HEK293 (cell line): ENCODE measurements at regions not wholly inside any gene's neighbourhood (a gene's known extent, or its start where the extent isn't known, plus 50 kb on each side); places are given as distances from the start of the nearest gene placed in this dataset.

Source experiments
- CTCF ChIA-PET: fragments of 350-600 bp; formaldehyde crosslinking; extraction: SDS; loops from one replicate; lab custom pipeline; 2021; ENCODE audit warnings: antibody characterized with exemption; lab: Yijun Ruan, JAX
- POLR2A ChIA-PET: fragments of 300-600 bp; formaldehyde crosslinking; extraction: SDS; loops from one replicate; lab custom pipeline; 2020; ENCODE audit warnings: antibody characterized with exemption, inconsistent platforms; lab: Yijun Ruan, JAX
- H3K27ac ChIP-seq: fragments of 200-500 bp; sonication (Bioruptor generic); 2 replicates; pipeline ENCODE4 v1.5.1; 2014; ENCODE audit warnings: low read depth, low read length, control low read depth, inconsistent platforms; ENCODE audit errors: extremely low read depth
- H3K36me3 ChIP-seq, 2 experiments: fragments of 200-500 bp in 1 of 2; sonication (Bioruptor generic) in 1 of 2; 1 replicate in 1 of 2; 2 replicates in 1 of 2; pipeline ENCODE4 v1.5.1; 2014 to 2017; ENCODE audit warnings: inconsistent platforms in 2 of 2, low read length in 2 of 2; ENCODE audit not compliant: control insufficient read depth in 2 of 2, insufficient read depth in 1 of 2
- H3K4me1 ChIP-seq: fragments of 200-500 bp; sonication (Bioruptor generic); 2 replicates; pipeline ENCODE4 v1.5.1; 2014; ENCODE audit warnings: mild to moderate bottlenecking, low read length, inconsistent platforms; ENCODE audit not compliant: control insufficient read depth, insufficient read depth
- H3K4me3 ChIP-seq: 2 replicates; pipeline ENCODE4 v1.5.1; 2011; ENCODE audit warnings: low read depth, mild to moderate bottlenecking, control low read depth, low read length, moderate library complexity
- H3K9me3 ChIP-seq: fragments of 200-500 bp; sonication (Bioruptor generic); 2 replicates; pipeline ENCODE4 v1.5.1; 2014; ENCODE audit warnings: low read depth, low read length, inconsistent platforms; ENCODE audit not compliant: control insufficient read depth, insufficient read depth
- REPIN1 ChIP-seq: fragments of 450-650 bp; formaldehyde crosslinking; IDR thresholded peaks from 2 replicates; pipeline ENCODE4 v1.5.1; 2017; ENCODE audit warnings: missing biosample characterization, missing genetic modification characterization, low read depth
- SCRT2 ChIP-seq: fragments of 450-650 bp; formaldehyde crosslinking; IDR thresholded peaks from 2 replicates; pipeline ENCODE4 v1.5.1; 2016; ENCODE audit warnings: missing biosample characterization, missing genetic modification characterization
- SETDB1 ChIP-seq: IDR thresholded peaks from one replicate; pipeline ENCODE4 v1.6.1; 2017; ENCODE audit warnings: mild to moderate bottlenecking, low read length, moderate library complexity, mixed read lengths; ENCODE audit not compliant: insufficient read length
- SP3 ChIP-seq: fragments of 450-650 bp; formaldehyde crosslinking; IDR thresholded peaks from 2 replicates; pipeline ENCODE4 v1.5.1; 2016; ENCODE audit warnings: missing biosample characterization, missing genetic modification characterization
- ZIC2 ChIP-seq: fragments of 450-650 bp; formaldehyde crosslinking; IDR thresholded peaks from 2 replicates; pipeline ENCODE4 v1.5.1; 2016; ENCODE audit warnings: missing biosample characterization, missing genetic modification characterization
- ZNF112 ChIP-seq: fragments of 450-650 bp; formaldehyde crosslinking; IDR thresholded peaks from 2 replicates; pipeline ENCODE4 v1.5.0; 2017; ENCODE audit warnings: missing biosample characterization, missing genetic modification characterization
- ZNF138 ChIP-seq: fragments of 450-650 bp; formaldehyde crosslinking; IDR thresholded peaks from 2 replicates; pipeline ENCODE4 v1.5.1; 2016; ENCODE audit warnings: missing biosample characterization, missing genetic modification characterization, borderline replicate concordance
- ZNF146 ChIP-seq: fragments of 450-650 bp; formaldehyde crosslinking; IDR thresholded peaks from 2 replicates; pipeline ENCODE4 v1.5.1; 2016; ENCODE audit warnings: missing biosample characterization, missing genetic modification characterization
- ZNF423 ChIP-seq: fragments of 450-650 bp; formaldehyde crosslinking; IDR thresholded peaks from 2 replicates; pipeline ENCODE4 v1.5.1; 2016; ENCODE audit warnings: missing biosample characterization, missing genetic modification characterization
- ZNF623 ChIP-seq: fragments of 450-650 bp; formaldehyde crosslinking; IDR thresholded peaks from 2 replicates; pipeline ENCODE4 v1.5.1; 2016; ENCODE audit warnings: missing biosample characterization, missing genetic modification characterization
- ZNF664 ChIP-seq: fragments of 450-650 bp; formaldehyde crosslinking; IDR thresholded peaks from 2 replicates; pipeline ENCODE4 v1.5.1; 2016; ENCODE audit warnings: missing biosample characterization, missing genetic modification characterization
- ZNF677 ChIP-seq: fragments of 450-650 bp; IDR thresholded peaks from 2 replicates; pipeline ENCODE4 v1.5.0; 2018; ENCODE audit warnings: missing biosample characterization, mild to moderate bottlenecking, missing genetic modification characterization, moderate library complexity
- ZXDB ChIP-seq: fragments of 450-650 bp; formaldehyde crosslinking; IDR thresholded peaks from 2 replicates; pipeline ENCODE4 v1.5.1; 2016; ENCODE audit warnings: missing biosample characterization, missing genetic modification characterization
- TF ChIP-seq, protein P1 (sequence below): fragments of 450-650 bp; formaldehyde crosslinking; IDR thresholded peaks from 2 replicates; pipeline ENCODE4 v1.5.1; 2016; ENCODE audit warnings: missing biosample characterization, missing genetic modification characterization, low read depth
- TF ChIP-seq, protein P2 (sequence below): fragments of 450-650 bp; formaldehyde crosslinking; IDR thresholded peaks from 2 replicates; pipeline ENCODE4 v1.5.1; 2016; ENCODE audit warnings: missing biosample characterization, missing genetic modification characterization, low read depth
- TF ChIP-seq, protein P3 (sequence below): fragments of 450-650 bp; IDR thresholded peaks from 2 replicates; pipeline ENCODE4 v1.5.1; 2018; ENCODE audit warnings: missing biosample characterization, mild to moderate bottlenecking, missing genetic modification characterization
- TF ChIP-seq, protein P4 (sequence below): fragments of 450-650 bp; formaldehyde crosslinking; IDR thresholded peaks from 2 replicates; pipeline ENCODE4 v1.5.1; 2016; ENCODE audit warnings: missing biosample characterization, missing genetic modification characterization
- TF ChIP-seq, protein P5 (sequence below): fragments of 450-650 bp; formaldehyde crosslinking; IDR thresholded peaks from 2 replicates; pipeline ENCODE4 v1.5.1; 2016; ENCODE audit warnings: missing biosample characterization, missing genetic modification characterization

DNA sequence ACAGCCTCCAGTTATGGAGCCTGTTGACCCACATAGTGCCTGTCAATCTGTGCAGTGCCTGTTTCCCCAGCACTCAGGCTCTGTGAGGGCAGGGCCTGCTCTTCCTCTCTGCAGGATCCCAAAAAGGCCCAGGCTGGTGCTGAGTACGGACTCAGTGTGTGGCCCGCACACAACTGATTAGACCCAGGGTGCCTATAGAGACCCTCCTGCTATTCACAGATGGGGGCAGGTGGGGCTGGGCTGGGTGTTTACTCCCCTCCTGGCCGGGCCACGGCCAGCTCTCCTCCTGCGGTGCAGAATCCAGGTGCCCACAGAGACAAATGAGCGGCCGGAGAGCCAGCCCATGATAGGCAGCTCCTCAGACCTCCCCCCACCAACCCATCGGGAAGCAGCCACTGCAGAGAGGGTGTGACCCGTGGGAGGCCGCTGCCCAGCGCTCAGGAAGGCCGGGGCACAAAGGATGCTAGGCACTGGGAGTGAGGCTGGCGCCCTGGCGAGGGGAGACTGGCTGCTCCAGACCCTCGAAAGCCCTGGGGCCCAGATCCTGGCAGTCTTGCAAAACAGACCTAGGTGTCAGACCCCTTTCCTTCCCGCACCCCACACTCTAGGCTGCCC lies 239.0 kb downstream of the CTTN start:
- ChIA-PET CTCF (no interaction called here), POLR2A (no interaction called here)

DNA sequence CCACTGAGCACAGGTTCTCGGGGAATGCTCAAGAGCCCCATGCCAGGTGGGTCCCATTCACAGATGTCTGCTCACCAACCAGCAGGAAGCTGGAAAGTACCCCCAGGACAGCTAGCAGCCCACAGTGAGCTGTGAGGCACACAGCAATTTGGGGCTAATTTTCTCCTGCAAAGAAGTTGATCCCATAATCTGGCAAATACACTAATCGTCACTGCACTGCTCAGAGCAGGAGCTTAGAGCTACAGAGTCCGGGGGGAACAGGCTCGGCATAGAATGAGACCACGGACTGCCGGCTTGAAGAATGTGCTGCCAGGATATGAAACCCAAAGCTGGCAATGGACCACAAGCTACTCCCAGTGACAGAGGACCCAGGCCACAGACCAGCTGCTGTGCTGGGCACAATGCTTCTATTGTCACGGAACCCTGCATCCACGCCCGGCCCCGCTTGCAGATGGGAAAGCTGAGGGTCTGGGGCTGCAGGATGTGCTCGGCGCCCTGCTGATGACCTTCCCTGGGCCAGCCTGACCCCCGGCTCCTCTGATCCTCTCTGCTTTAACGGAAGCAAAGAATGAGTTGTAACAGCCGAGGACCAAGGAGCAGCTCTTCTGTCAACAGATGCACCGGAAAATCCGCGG lies 239.7 kb downstream of the CTTN start:
- TF ChIP-seq, protein P1, sequence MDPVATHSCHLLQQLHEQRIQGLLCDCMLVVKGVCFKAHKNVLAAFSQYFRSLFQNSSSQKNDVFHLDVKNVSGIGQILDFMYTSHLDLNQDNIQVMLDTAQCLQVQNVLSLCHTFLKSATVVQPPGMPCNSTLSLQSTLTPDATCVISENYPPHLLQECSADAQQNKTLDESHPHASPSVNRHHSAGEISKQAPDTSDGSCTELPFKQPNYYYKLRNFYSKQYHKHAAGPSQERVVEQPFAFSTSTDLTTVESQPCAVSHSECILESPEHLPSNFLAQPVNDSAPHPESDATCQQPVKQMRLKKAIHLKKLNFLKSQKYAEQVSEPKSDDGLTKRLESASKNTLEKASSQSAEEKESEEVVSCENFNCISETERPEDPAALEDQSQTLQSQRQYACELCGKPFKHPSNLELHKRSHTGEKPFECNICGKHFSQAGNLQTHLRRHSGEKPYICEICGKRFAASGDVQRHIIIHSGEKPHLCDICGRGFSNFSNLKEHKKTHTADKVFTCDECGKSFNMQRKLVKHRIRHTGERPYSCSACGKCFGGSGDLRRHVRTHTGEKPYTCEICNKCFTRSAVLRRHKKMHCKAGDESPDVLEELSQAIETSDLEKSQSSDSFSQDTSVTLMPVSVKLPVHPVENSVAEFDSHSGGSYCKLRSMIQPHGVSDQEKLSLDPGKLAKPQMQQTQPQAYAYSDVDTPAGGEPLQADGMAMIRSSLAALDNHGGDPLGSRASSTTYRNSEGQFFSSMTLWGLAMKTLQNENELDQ (tag by site-specific recombination) = no peak
- TF ChIP-seq, protein P2, sequence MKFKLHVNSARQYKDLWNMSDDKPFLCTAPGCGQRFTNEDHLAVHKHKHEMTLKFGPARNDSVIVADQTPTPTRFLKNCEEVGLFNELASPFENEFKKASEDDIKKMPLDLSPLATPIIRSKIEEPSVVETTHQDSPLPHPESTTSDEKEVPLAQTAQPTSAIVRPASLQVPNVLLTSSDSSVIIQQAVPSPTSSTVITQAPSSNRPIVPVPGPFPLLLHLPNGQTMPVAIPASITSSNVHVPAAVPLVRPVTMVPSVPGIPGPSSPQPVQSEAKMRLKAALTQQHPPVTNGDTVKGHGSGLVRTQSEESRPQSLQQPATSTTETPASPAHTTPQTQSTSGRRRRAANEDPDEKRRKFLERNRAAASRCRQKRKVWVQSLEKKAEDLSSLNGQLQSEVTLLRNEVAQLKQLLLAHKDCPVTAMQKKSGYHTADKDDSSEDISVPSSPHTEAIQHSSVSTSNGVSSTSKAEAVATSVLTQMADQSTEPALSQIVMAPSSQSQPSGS = no peak
- TF ChIP-seq ZIC2 (no peak), ZNF138 (tag by site-specific recombination) (no peak), ZNF664 (no peak), ZXDB (tag by site-specific recombination) (no peak), SP3 (tag by site-specific recombination) (no peak), ZNF677 (tag by site-specific recombination) (no peak)
- TF ChIP-seq, protein P3, sequence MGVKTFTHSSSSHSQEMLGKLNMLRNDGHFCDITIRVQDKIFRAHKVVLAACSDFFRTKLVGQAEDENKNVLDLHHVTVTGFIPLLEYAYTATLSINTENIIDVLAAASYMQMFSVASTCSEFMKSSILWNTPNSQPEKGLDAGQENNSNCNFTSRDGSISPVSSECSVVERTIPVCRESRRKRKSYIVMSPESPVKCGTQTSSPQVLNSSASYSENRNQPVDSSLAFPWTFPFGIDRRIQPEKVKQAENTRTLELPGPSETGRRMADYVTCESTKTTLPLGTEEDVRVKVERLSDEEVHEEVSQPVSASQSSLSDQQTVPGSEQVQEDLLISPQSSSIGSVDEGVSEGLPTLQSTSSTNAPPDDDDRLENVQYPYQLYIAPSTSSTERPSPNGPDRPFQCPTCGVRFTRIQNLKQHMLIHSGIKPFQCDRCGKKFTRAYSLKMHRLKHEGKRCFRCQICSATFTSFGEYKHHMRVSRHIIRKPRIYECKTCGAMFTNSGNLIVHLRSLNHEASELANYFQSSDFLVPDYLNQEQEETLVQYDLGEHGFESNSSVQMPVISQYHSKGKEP = no peak
- no peak overlapping the region for H3K4me3 ChIP-seq
- no peaks in the 10 kb centered on the region for H3K9me3 ChIP-seq
- no peaks in the 10 kb centered on the region for H3K36me3 ChIP-seq
- H3K4me1 ChIP-seq = no peaks in the 10 kb centered on the region
- no peak overlapping the region for H3K27ac ChIP-seq
- POLR2A ChIA-PET = no interaction called here
- CTCF ChIA-PET = interaction anchor here (0.6 kb wide), 1 partner anchor 167 kb away, joined by 3 read pairs; no protein-coding TSS in a partner anchor

More for the DNA sequence above, 239.0 kb downstream of the CTTN start:
- Histone ChIP-seq H3K4me1 (no peaks in the 10 kb centered on the region), H3K36me3 (no peaks in the 10 kb centered on the region), H3K4me3 (no peak overlapping the region)
- TF ChIP-seq ZIC2 (peak; percentile 91), REPIN1 (no peak)
- TF ChIP-seq, all 188 proteins: peak for 1
- H3K27ac ChIP-seq = no peak overlapping the region
- H3K9me3 ChIP-seq = no peaks in the 10 kb centered on the region

DNA sequence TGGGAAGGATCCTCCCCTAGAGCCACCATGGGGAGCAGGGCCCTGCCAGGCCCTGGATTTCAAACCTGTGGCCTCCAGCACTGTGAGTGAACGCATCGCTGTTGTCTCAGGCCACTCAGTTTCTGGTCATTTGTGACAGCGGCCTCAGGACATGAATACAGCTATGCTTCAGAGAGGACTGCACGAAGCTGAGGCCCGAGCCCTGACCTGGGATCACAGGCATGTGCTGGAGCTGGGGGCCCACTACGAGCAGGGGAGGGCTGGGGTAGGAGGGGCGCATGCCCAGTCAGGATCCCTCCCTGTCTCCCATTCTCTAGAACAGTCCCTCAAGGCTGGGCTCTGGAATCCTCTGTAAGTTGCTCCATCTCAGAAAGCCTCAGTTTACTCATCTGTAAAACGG lies 242.1 kb downstream of the CTTN start:
- ChIA-PET POLR2A (no interaction called here), CTCF (no interaction called here)
- Histone ChIP-seq H3K27ac (no peak overlapping the region), H3K9me3 (no peaks in the 10 kb centered on the region), H3K4me1 (no peaks in the 10 kb centered on the region), H3K4me3 (no peak overlapping the region), H3K36me3 (no peaks in the 10 kb centered on the region)
- TF ChIP-seq ZNF423 (tag by site-specific recombination) (no peak), ZNF623 (no peak), ZNF112 (tag by site-specific recombination) (no peak), ZNF146 (tag by site-specific recombination) (no peak), SCRT2 (tag by site-specific recombination) (no peak), SETDB1 (no peak)
- TF ChIP-seq, protein P4, sequence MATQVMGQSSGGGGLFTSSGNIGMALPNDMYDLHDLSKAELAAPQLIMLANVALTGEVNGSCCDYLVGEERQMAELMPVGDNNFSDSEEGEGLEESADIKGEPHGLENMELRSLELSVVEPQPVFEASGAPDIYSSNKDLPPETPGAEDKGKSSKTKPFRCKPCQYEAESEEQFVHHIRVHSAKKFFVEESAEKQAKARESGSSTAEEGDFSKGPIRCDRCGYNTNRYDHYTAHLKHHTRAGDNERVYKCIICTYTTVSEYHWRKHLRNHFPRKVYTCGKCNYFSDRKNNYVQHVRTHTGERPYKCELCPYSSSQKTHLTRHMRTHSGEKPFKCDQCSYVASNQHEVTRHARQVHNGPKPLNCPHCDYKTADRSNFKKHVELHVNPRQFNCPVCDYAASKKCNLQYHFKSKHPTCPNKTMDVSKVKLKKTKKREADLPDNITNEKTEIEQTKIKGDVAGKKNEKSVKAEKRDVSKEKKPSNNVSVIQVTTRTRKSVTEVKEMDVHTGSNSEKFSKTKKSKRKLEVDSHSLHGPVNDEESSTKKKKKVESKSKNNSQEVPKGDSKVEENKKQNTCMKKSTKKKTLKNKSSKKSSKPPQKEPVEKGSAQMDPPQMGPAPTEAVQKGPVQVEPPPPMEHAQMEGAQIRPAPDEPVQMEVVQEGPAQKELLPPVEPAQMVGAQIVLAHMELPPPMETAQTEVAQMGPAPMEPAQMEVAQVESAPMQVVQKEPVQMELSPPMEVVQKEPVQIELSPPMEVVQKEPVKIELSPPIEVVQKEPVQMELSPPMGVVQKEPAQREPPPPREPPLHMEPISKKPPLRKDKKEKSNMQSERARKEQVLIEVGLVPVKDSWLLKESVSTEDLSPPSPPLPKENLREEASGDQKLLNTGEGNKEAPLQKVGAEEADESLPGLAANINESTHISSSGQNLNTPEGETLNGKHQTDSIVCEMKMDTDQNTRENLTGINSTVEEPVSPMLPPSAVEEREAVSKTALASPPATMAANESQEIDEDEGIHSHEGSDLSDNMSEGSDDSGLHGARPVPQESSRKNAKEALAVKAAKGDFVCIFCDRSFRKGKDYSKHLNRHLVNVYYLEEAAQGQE (tag by site-specific recombination) = no peak
- TF ChIP-seq, protein P5, sequence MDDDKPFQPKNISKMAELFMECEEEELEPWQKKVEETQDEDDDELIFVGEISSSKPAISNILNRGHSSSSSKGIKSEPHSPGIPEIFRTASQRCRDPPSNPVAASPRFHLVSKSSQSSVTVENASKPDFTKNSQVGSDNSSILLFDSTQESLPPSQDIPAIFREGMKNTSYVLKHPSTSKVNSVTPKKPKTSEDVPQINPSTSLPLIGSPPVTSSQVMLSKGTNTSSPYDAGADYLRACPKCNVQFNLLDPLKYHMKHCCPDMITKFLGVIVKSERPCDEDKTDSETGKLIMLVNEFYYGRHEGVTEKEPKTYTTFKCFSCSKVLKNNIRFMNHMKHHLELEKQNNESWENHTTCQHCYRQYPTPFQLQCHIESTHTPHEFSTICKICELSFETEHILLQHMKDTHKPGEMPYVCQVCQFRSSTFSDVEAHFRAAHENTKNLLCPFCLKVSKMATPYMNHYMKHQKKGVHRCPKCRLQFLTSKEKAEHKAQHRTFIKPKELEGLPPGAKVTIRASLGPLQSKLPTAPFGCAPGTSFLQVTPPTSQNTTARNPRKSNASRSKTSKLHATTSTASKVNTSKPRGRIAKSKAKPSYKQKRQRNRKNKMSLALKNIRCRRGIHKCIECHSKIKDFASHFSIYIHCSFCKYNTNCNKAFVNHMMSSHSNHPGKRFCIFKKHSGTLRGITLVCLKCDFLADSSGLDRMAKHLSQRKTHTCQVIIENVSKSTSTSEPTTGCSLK (tag by site-specific recombination) = no peak
